Astrocyte (in vitro differentiated cells and primary cell): ENCODE measurements at regions not wholly inside any gene's neighbourhood (a gene's known extent, or its start where the extent isn't known, plus 50 kb on each side); places are given as distances from the start of the nearest gene placed in this dataset.

Experiments
- EZH2 ChIP-seq: IDR thresholded peaks from 2 replicates; pipeline ENCODE4 v1.6.1; 2012; ENCODE audit warnings: mild to moderate bottlenecking, low read length, inconsistent platforms; ENCODE audit not compliant: insufficient read depth
- TF ChIP-seq, protein P1 (sequence below): IDR thresholded peaks from 2 replicates; pipeline ENCODE4 v1.5.1; 2011; ENCODE audit warnings: low read depth, mild to moderate bottlenecking, inconsistent platforms, low read length, moderate library complexity; ENCODE audit not compliant: insufficient read depth

DNA sequence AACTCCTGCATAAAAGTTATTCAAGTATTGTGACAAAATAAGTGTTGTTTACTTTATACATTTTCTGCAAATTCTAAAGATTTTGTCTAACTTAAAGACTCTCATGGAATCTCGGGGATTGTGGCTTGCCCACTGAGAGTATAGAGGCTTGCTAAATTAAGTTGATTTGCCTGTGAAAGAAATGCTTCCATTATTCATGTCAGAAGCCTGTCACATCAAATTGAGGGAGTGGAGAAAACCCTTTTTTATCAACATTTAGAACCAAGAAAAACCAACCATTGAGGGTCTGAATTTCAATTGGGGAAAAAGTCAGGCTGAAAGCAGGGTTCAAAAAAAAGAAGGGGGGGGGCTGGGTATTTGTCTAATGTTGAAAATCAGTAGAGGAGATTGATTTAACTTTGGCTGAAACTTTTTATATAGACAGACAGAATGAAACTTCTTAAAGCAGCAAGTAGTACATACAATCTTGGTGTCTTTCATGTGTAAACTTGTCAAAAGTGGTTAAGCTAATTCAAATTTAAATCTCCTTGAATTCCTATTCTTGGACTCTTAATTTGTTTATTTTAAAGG, 144.8 kb upstream of the CXorf66 start:
- TF ChIP-seq, protein P1, sequence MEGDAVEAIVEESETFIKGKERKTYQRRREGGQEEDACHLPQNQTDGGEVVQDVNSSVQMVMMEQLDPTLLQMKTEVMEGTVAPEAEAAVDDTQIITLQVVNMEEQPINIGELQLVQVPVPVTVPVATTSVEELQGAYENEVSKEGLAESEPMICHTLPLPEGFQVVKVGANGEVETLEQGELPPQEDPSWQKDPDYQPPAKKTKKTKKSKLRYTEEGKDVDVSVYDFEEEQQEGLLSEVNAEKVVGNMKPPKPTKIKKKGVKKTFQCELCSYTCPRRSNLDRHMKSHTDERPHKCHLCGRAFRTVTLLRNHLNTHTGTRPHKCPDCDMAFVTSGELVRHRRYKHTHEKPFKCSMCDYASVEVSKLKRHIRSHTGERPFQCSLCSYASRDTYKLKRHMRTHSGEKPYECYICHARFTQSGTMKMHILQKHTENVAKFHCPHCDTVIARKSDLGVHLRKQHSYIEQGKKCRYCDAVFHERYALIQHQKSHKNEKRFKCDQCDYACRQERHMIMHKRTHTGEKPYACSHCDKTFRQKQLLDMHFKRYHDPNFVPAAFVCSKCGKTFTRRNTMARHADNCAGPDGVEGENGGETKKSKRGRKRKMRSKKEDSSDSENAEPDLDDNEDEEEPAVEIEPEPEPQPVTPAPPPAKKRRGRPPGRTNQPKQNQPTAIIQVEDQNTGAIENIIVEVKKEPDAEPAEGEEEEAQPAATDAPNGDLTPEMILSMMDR, result no peak
- no peak for TF ChIP-seq EZH2
